ENCODE measurements at regions not wholly inside any gene's neighbourhood (a gene's known extent, or its start where the extent isn't known, plus 50 kb on each side); places are given as distances from the start of the nearest gene placed in this dataset.

DNA sequence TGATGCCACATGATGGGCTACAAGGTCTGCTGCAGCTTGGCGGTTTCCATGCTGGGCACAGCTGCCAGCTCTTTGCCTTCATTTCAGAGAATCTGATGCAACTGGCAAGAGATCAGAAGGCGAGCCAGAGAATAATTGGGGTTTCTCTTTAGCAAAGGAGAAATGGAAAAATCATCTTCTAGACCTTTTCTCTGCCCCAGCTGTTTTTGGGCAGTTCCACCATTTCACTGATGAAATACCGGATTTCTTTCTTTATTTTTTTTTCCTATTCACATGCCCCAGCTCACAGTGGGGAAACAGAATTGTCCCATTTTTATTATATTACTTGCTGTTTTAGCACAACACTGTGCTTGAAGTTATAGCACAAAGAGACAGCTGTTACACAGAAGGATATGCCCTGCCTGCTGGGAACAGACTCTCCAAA lies 439.3 kb upstream of the GOT2 start (continued):
- TF ChIP-seq REST (IDR thresholded peaks at IDR 0.05): no peak

GRCh38 chr16:59170099-59170712 lies 436.1 kb upstream of the GOT2 start:
- FAIRE-seq: no peak
- peaks cover 14% of the 10 kb centered on the region; the same call in 2 of the 3 replicates for H3K4me1 ChIP-seq
- no peak for DNase-seq (ENCODE audit: low read depth in 1 of 2, low spot score in 1 of 2)
- ChIA-PET POLR2A (no interaction called here), CTCF (interaction anchor here (0.6 to 0.7 kb wide), 4 partner anchors 56 to 130 kb away, joined by 3 to 4 read pairs (median 4); no protein-coding TSS in a partner anchor)
- TF ChIP-seq BCL3 (IDR thresholded peaks at IDR 0.05) (no peak), KDM5A (IDR thresholded peaks at IDR 0.05) (no peak), HOXB5 (CRISPR knock-in tag; IDR thresholded peaks at IDR 0.05) (no peak), HEYL (CRISPR knock-in tag; IDR thresholded peaks at IDR 0.05) (no peak), FOSL2 (IDR thresholded peaks at IDR 0.05) (no peak), FOSL2 (CRISPR knock-in tag; IDR thresholded peaks at IDR 0.05) (no peak), CBX8 (IDR thresholded peaks at IDR 0.05) (no peak)
- TF ChIP-seq, protein P1, sequence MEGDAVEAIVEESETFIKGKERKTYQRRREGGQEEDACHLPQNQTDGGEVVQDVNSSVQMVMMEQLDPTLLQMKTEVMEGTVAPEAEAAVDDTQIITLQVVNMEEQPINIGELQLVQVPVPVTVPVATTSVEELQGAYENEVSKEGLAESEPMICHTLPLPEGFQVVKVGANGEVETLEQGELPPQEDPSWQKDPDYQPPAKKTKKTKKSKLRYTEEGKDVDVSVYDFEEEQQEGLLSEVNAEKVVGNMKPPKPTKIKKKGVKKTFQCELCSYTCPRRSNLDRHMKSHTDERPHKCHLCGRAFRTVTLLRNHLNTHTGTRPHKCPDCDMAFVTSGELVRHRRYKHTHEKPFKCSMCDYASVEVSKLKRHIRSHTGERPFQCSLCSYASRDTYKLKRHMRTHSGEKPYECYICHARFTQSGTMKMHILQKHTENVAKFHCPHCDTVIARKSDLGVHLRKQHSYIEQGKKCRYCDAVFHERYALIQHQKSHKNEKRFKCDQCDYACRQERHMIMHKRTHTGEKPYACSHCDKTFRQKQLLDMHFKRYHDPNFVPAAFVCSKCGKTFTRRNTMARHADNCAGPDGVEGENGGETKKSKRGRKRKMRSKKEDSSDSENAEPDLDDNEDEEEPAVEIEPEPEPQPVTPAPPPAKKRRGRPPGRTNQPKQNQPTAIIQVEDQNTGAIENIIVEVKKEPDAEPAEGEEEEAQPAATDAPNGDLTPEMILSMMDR (IDR thresholded peaks at IDR 0.05): no peak
- ATAC-seq: no peak
- H3K4me3 ChIP-seq: no peak overlapping the region
- no peak overlapping the region for H3K4me2 ChIP-seq
- WGBS (ENCODE audit: missing lambda C conversion rate): 79% methylated on average over 10 of the region's 10 CpGs
- H3K9me3 ChIP-seq: no peaks in the 10 kb centered on the region
- peak overlapping the region in 1 of 2 experiments; percentile 6; a peak in 1 of 6 replicates for H3K27ac ChIP-seq

GRCh38 chr16:59169168-59169567 lies 435.1 kb upstream of the GOT2 start:
- FAIRE-seq (no peak), ATAC-seq (peak in 1 of 2 experiments; percentile 33; a peak in 2 of 6 replicates), DNase-seq (ENCODE audit: low read depth in 1 of 2, low spot score in 1 of 2) (peak in 1 of 2 experiments; percentile 9)
- Histone ChIP-seq H3K9me3 (no peaks in the 10 kb centered on the region), H3K4me2 (peak overlapping the region; percentile 50), H3K4me3 (no peak overlapping the region), H3K27ac (peak overlapping the region in 1 of 2 experiments; percentile 12; a peak in 2 of 6 replicates), H3K4me1 (peaks cover 14% of the 10 kb centered on the region; the same call in 2 of the 3 replicates)
- WGBS (ENCODE audit: missing lambda C conversion rate): 38% methylated on average over 4 of the region's 4 CpGs
- ChIA-PET CTCF (interaction anchor here (0.7 to 1.0 kb wide), 2 partner anchors 10 to 129 kb away, joined by 3 to 4 read pairs; no protein-coding TSS in a partner anchor), POLR2A (no interaction called here)
- no peak for TF ChIP-seq RARB (CRISPR knock-in tag; IDR thresholded peaks at IDR 0.05)
- TF ChIP-seq HEYL (CRISPR knock-in tag; IDR thresholded peaks at IDR 0.05): no peak
- no peak for TF ChIP-seq SMC3 (IDR thresholded peaks at IDR 0.05)
- TF ChIP-seq EHF (CRISPR knock-in tag; IDR thresholded peaks at IDR 0.05): no peak
- no peak for TF ChIP-seq ESRRA (IDR thresholded peaks at IDR 0.05; ENCODE audit: borderline replicate concordance, low read length)
- no peak for TF ChIP-seq FOSB (CRISPR knock-in tag; IDR thresholded peaks at IDR 0.05)
- no peak for TF ChIP-seq GATA3 (IDR thresholded peaks at IDR 0.05; ENCODE audit: borderline replicate concordance)
- TF ChIP-seq FOXS1 (CRISPR knock-in tag; IDR thresholded peaks at IDR 0.05): no peak
